ENCODE measurements at regions not wholly inside any gene's neighbourhood (a gene's known extent, or its start where the extent isn't known, plus 50 kb on each side); places are given as distances from the start of the nearest gene placed in this dataset.

DNA sequence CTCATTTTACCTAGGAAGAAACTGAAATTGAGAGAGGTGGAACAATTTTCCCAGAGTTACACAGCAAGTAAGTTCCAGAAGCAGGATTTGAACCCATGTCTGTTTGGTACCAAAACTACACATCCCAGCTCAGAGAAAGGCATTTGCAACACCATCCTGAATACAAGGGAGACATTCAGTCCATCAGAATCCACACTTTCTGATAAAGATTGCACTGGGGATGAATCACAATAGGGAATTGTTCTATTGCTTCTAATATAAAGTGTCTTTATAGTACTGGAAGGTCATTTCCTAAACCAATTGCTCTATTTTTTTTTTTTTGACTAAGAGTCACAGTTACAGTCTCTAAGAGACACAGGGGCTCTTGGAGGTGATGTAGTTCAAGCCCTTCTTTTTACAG is 208.1 kb upstream of the CADM1 start:
- no peak overlapping the region for H3K4me2 ChIP-seq (ENCODE audit: low read depth, low read length)
- peaks cover 1 to 31% of the 10 kb centered on the region in 2 experiments; a peak in 3 of 5 replicates for H3K27me3 ChIP-seq (ENCODE audit: control insufficient read depth in 1 of 2, insufficient read depth in 2 of 2, low read length in 2 of 2)
- in situ Hi-C loops (cut with HindIII; ENCODE audit: extremely low pct_ligation_motif_present, low pct_unique_long_range_greater_than_20kb) (no loop called here), intact Hi-C loops (cut with micrococcal nuclease; ENCODE audit: unreplicated experiment) (no loop called here)
- no peak overlapping the region for H2AFZ ChIP-seq (ENCODE audit: low read length)
- no peak for DNase-seq (ENCODE audit: low spot score)
- H3K4me1 ChIP-seq (ENCODE audit: insufficient read depth, low read length): no peaks in the 10 kb centered on the region
- FAIRE-seq: no peak
- no peak overlapping the region for H3K4me3 ChIP-seq (replicated peaks in 1 of 3; ENCODE audit: insufficient read depth in 1 of 3, low read depth in 2 of 3, low read length in 3 of 3)
- H3K9me3 ChIP-seq (ENCODE audit: low read length): no peaks in the 10 kb centered on the region
- no peaks in the 10 kb centered on the region for H3K36me3 ChIP-seq (replicated peaks in 1 of 2; ENCODE audit: control insufficient read depth in 1 of 2, insufficient read depth in 2 of 2, low read length in 2 of 2)
- ChIA-PET CTCF (ENCODE audit: low intra/inter-chr PET ratio, low total read pairs) (no interaction called here), POLR2A (no interaction called here)
- no peak overlapping the region for H3K9ac ChIP-seq (ENCODE audit: insufficient read depth, low read depth, low read length)
- no peaks in the 10 kb centered on the region for H3K79me2 ChIP-seq (ENCODE audit: insufficient read depth, low read length)
- no peak overlapping the region for H3K27ac ChIP-seq (ENCODE audit: extremely low read length, insufficient read depth, low read length)
- no peak for ATAC-seq
- TF ChIP-seq, protein P1, sequence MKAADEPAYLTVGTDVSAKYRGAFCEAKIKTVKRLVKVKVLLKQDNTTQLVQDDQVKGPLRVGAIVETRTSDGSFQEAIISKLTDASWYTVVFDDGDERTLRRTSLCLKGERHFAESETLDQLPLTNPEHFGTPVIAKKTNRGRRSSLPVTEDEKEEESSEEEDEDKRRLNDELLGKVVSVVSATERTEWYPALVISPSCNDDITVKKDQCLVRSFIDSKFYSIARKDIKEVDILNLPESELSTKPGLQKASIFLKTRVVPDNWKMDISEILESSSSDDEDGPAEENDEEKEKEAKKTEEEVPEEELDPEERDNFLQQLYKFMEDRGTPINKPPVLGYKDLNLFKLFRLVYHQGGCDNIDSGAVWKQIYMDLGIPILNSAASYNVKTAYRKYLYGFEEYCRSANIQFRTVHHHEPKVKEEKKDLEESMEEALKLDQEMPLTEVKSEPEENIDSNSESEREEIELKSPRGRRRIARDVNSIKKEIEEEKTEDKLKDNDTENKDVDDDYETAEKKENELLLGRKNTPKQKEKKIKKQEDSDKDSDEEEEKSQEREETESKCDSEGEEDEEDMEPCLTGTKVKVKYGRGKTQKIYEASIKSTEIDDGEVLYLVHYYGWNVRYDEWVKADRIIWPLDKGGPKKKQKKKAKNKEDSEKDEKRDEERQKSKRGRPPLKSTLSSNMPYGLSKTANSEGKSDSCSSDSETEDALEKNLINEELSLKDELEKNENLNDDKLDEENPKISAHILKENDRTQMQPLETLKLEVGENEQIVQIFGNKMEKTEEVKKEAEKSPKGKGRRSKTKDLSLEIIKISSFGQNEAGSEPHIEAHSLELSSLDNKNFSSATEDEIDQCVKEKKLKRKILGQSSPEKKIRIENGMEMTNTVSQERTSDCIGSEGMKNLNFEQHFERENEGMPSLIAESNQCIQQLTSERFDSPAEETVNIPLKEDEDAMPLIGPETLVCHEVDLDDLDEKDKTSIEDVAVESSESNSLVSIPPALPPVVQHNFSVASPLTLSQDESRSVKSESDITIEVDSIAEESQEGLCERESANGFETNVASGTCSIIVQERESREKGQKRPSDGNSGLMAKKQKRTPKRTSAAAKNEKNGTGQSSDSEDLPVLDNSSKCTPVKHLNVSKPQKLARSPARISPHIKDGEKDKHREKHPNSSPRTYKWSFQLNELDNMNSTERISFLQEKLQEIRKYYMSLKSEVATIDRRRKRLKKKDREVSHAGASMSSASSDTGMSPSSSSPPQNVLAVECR (CRISPR knock-in tag; IDR thresholded peaks at IDR 0.05; ENCODE audit: borderline replicate concordance): no peak
- TF ChIP-seq, protein P2, sequence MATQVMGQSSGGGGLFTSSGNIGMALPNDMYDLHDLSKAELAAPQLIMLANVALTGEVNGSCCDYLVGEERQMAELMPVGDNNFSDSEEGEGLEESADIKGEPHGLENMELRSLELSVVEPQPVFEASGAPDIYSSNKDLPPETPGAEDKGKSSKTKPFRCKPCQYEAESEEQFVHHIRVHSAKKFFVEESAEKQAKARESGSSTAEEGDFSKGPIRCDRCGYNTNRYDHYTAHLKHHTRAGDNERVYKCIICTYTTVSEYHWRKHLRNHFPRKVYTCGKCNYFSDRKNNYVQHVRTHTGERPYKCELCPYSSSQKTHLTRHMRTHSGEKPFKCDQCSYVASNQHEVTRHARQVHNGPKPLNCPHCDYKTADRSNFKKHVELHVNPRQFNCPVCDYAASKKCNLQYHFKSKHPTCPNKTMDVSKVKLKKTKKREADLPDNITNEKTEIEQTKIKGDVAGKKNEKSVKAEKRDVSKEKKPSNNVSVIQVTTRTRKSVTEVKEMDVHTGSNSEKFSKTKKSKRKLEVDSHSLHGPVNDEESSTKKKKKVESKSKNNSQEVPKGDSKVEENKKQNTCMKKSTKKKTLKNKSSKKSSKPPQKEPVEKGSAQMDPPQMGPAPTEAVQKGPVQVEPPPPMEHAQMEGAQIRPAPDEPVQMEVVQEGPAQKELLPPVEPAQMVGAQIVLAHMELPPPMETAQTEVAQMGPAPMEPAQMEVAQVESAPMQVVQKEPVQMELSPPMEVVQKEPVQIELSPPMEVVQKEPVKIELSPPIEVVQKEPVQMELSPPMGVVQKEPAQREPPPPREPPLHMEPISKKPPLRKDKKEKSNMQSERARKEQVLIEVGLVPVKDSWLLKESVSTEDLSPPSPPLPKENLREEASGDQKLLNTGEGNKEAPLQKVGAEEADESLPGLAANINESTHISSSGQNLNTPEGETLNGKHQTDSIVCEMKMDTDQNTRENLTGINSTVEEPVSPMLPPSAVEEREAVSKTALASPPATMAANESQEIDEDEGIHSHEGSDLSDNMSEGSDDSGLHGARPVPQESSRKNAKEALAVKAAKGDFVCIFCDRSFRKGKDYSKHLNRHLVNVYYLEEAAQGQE (IDR thresholded peaks at IDR 0.05; ENCODE audit: borderline replicate concordance in 1 of 2, low read depth in 1 of 2, low read length in 2 of 2): no peak
- no peak for TF ChIP-seq RAD51 (IDR thresholded peaks at IDR 0.05; ENCODE audit: borderline replicate concordance)
- TF ChIP-seq ZNF232 (CRISPR knock-in tag; IDR thresholded peaks at IDR 0.05; ENCODE audit: borderline replicate concordance): no peak
- H4K20me1 ChIP-seq (ENCODE audit: insufficient read depth, low read length): no peaks in the 10 kb centered on the region
- no TSS peak for BruUV-seq (replicated peaks)

Measured in HepG2 (cell line).